ENCODE measurements at regions not wholly inside any gene's neighbourhood (a gene's known extent, or its start where the extent isn't known, plus 50 kb on each side); places are given as distances from the start of the nearest gene placed in this dataset.
A peak's percentile ranks its signal among the peaks of the same experiment; 100 is the strongest.

DNA sequence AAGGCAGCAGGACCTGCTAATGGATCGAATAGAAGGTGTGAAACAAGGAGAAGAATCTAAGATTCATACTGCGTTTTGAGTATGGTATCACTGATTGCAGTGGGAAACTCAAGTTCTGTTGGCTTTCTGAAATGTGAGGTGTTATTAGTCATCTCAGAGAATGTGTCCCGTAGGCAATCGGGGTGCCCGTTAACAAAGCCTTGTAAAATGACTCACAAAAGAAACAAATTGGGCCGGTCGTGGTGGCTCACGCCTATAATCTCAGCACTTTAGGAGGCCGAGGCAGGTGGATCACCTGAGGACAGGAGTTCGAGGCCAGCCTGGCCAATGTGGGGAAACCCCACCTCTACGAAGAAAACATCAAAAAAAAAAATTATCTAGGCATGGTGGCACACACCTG, 118.2 kb upstream of the C7orf33 start:
- Mint-ChIP-seq H3K27ac (no peak overlapping the region), H3K9me3 (no peaks in the 10 kb centered on the region), H3K36me3 (no peaks in the 10 kb centered on the region)
- no peak for DNase-seq (ENCODE audit: low spot score in 2 of 2)
- no peak for ATAC-seq

DNA sequence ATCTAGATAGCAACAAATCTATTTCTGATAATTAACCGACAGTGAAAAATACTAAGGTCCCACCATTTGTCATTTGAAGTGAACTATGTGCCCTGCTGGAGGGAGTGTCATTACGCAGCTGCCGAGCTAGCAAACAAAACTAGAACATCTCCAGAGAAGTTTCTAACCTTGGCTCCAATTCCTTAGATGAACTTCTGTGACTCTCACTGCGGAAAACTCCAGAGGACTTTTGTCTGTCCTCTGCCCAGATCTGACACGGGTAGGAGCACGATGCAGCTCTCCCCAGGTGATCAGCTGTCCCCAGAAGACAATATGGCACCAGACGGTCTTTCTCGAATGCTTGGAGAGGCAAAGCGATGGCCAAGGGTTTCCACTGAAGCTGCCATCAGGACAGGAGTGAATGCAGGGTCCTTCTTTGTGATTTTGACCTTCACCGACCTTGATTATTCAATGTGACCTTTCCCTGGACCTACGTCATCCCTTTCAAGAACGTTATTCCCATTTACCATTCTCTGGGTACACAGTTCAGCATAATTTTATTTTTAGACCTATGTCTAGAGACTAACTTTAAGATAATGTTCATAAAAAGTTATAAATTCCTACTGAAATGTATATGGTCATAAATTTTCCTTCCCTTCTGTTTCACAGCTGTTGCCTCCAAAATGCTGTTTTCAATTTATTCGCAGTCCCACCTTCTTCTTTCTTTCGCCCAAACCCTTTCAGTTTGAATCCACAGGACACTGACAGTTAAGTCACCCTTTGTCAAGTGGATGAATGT, 116.7 kb upstream of the C7orf33 start:
- Mint-ChIP-seq H3K36me3 (no peaks in the 10 kb centered on the region), H3K9me3 (no peaks in the 10 kb centered on the region), H3K27ac (no peak overlapping the region)
- DNase-seq (ENCODE audit: low spot score in 2 of 2) (no peak), ATAC-seq (no peak)

DNA sequence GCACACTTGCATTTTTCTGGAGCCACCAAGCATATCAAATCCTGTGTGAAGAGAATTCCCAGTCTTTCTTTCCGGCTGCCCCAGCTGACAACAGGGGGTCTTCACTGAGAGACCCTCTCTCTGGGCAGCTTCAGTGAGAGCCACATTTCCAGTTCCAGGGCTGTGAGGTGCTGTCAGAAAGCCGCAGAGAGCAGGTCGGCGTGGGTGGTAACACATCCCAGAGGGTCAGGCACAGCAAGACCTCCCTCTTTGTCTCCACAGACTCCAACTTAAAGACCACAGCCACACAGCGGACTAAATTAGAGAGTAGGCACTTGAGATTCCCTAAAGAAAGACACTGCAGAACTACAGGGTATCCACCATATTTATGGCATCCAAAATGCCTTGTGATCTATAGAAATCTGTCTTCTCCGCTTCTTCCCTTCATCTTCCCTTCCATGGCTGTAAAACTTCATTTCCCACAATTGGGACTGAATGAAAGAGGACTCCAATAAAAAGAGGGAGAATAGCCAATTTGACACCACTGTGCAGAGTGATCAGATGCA, 116.0 kb upstream of the C7orf33 start:
- Mint-ChIP-seq H3K36me3 (no peaks in the 10 kb centered on the region), H3K9me3 (no peaks in the 10 kb centered on the region), H3K27ac (no peak overlapping the region)
- ATAC-seq (no peak), DNase-seq (ENCODE audit: low spot score in 2 of 2) (no peak)

DNA sequence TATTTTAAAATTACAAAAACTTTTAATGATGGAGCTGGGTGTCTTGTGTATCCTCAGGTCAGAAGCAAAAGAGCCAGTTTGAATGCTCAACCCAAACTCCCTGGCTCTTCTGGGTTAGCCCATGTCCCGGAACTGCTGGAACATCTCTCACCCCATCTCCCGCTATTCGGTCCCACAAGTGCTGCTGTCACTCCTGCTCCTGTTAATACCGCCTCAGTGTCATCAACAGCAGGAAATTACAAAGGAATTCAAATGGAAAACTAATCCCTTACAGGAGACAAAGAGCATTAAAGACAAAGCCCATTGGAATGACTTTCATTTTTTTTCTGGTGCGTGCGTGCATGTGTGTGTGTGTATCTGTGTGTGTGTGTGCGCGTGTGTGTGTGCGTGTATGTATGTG, 112.0 kb upstream of the C7orf33 start:
- Mint-ChIP-seq H3K27ac (no peak overlapping the region), H3K9me3 (no peaks in the 10 kb centered on the region)

DNA sequence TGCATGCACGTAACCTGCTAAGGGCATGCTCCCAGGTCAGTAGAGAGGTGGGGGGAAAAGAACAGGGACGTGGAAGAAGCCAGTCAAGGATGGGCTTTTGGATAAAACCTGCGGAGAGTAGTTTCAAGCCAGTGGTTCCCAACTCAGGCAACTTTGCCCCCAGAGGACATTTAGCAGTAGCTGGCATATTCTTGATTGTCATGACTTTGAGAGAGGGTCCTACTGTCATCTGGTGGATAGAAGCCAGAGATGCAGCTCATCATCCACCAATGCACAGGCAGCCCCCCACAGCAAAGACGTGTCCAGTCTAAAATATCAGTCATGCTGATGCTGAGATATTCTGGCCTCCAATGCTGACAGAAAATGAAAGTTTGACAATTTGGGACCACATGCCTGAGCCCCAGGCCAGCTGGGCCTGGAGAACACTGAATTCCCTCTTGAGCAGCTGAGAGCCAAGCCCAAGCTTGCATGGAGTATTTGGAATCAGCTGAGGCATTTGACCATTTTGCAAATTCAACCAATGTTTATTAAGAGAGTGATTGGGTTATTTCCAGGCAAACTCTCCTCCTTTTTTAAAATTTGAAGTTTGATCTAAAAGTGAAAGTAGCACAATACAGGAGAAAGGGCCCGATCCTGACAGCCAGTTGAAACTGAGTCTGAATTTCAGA, 110.0 kb upstream of the C7orf33 start:
- no peak for DNase-seq (ENCODE audit: low spot score in 2 of 2)
- Mint-ChIP-seq H3K9me3 (no peaks in the 10 kb centered on the region), H3K27ac (no peak overlapping the region), H3K36me3 (no peaks in the 10 kb centered on the region)
- ATAC-seq = no peak

More for the DNA sequence above, 112.0 kb upstream of the C7orf33 start:
- H3K36me3 Mint-ChIP-seq = no peaks in the 10 kb centered on the region
- DNase-seq (ENCODE audit: low spot score in 2 of 2) (no peak), ATAC-seq (no peak)

DNA sequence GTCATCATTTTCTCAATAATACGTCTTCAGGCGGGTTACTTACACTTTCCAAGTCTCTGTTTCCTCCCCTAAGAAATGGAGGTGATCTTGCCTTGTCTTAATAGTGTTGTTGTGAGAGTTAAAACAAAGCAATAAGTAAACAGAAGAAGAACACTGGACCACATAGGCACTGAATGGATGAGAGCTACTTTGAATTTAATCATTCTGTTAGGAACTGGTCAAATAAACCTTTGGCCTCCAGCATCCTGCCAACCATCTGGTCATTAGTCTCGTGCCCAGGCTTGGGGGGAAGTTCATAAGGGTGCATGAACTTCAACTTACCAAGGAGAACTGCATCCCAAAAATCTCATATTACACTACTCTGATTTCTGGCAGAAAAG, 109.4 kb upstream of the C7orf33 start:
- ATAC-seq (no peak), DNase-seq (ENCODE audit: low spot score in 2 of 2) (no peak)
- Mint-ChIP-seq H3K36me3 (no peaks in the 10 kb centered on the region), H3K27ac (no peak overlapping the region), H3K9me3 (no peaks in the 10 kb centered on the region)

DNA sequence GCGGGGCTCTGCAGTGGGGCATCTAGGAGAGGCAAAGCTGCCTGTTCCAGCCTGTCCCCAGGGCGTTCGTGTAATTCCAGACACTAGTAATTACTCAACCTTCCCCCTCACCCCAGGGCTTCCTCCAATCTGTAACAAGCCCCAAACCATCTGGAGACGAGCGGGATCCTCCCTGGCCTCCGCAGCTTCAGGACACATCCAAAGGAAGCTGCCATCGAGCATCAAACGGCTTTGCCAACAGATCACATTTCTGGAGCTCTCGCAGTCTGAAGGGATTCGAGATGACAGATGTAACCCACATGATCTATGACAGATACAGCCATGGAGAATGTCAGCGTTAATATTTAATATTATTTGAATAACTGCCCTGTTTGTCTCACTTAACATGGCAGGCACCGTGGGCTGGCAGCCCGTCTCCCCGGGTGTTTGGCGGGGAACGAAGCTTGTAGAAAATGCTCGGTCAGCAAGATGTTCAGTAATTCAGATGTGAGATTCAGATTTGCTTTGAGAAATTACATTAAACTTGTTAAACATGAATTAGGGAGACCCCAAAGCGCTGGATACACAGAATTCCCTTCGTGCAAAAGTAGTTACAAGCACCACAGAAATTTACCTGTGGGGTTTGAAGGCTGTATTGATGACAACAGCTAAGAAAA, 108.5 kb upstream of the C7orf33 start:
- Mint-ChIP-seq H3K36me3 (no peaks in the 10 kb centered on the region), H3K9me3 (no peaks in the 10 kb centered on the region), H3K27ac (no peak overlapping the region)
- no peak for ATAC-seq
- no peak for DNase-seq (ENCODE audit: low spot score in 2 of 2)

DNA sequence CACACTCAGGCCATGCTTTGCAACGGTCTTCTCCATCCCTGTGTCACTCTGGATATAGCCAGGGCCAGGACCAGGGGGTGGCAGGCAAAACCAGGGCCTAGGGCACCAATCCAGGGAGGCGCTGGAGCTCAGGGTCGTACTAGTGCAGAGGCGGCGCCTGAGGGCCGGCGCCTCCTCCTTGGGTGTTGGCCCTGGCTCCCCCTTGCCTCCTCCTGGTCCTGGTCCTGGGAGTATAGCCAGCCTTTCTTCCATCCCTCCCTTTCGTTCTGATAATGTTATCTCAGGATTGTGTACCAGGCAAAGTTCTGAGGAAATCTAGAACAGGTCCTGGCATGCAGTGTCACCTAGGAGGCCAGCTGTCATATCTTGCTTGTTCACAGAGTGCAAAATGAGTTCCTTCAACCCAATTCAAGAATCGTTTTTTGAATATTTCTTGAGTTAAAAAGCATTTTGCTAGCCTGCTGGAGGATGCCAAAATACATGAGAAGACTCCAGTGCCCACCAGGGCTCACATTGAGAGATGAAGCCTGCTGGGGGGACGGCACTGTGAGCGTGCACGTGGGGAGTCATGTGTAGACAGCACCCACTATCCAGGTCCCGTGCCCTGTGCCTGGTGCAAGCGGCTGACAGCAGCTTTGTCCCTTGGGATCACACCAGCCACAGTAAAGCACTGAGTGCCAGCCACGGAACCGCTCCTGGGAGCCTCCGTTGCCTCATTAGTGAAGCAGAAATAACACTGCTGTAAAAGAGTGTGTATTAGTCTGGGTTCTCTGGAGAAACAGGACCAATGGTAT, 106.9 kb upstream of the C7orf33 start:
- no peak overlapping the region for H3K27ac Mint-ChIP-seq
- H3K9me3 Mint-ChIP-seq = no peaks in the 10 kb centered on the region

DNA sequence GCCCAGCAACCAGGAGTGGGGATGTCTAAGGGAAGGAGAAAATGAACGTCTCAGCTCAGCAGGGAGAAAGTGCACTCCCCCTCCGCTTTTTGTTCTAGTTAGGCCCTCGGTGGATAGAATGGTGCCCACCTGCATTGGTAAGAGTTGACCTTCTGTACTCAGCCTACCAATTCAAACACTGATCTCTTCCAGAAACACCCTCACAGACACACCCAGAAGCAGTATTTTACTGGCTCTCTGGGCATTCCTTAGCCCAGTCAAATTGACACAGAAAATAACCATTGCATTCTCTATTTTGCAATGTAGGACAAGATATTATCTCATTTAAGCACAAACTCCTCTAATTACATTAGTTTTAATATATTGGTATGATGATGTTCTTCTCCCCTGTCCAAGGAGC, 106.1 kb upstream of the C7orf33 start:
- no peaks in the 10 kb centered on the region for H3K9me3 Mint-ChIP-seq
- ATAC-seq = no peak
- DNase-seq (ENCODE audit: low spot score in 2 of 2) = no peak
- H3K27ac Mint-ChIP-seq = no peak overlapping the region
- H3K36me3 Mint-ChIP-seq = no peaks in the 10 kb centered on the region

More for the DNA sequence above, 106.9 kb upstream of the C7orf33 start:
- H3K36me3 Mint-ChIP-seq = no peaks in the 10 kb centered on the region
- DNase-seq (ENCODE audit: low spot score in 2 of 2) (no peak), ATAC-seq (no peak)

DNA sequence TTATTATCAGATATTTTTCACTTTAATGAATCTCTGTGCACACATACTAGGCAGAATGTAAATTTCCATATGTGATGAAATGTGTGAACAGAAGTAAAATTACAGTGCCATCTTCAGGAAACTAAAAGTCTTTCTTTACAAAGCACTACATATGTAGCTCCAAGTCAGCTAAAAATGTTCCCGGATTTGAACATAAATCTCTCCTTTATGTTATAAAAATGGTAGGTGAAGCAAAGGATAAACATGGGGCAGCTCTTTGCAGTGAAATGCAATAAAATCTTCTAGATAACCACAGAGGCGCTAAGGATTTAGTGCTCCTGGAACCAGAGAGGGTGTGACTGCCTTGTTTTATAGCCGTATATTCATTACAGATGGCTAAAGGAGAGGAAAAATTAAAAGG, 104.9 kb upstream of the C7orf33 start:
- Mint-ChIP-seq H3K27ac (no peak overlapping the region), H3K36me3 (no peaks in the 10 kb centered on the region), H3K9me3 (no peaks in the 10 kb centered on the region)
- no peak for ATAC-seq
- no peak for DNase-seq (ENCODE audit: low spot score in 2 of 2)

DNA sequence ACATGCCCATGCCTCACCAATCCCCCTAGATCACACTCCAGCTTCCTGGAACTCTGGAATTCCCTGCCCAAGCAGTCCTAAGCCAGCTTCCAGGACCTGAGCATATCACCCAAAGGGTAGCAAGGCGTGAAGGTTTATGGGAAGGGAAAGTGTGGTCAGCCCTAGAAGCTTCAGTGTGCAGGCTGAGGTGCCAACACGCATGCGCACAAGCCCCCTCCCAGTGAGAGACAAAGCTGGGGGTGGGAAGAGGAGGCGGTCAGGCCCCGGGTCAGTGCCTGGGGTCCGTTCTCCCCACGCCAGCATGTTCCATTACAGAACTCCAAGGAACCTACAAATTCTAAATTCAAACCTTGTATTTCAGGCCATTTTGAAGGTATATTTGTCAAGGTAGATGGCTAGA, 103.6 kb upstream of the C7orf33 start:
- DNase-seq (ENCODE audit: low spot score in 2 of 2) (no peak), ATAC-seq (no peak)
- H3K27ac Mint-ChIP-seq = no peak overlapping the region
- H3K9me3 Mint-ChIP-seq = no peaks in the 10 kb centered on the region
- no peaks in the 10 kb centered on the region for H3K36me3 Mint-ChIP-seq

DNA sequence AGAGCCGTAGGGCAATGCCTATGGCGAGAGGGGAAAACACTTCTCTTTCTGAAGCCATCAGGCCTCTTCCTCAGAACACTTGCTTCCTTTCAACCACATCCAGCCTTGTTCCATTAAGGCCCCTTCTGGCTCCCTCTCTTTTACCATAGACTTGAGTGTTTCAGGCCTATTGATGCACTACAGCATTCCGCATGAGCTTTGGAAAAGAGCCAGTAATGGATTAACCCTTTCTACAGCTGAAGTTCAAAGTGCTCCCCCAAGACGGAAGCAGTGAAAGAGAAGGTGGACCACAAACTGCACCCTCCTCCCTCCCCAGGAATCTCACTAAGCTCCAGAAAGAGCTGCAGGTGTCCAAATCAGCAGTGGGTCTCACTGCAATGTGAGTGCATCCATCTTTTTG, 102.7 kb upstream of the C7orf33 start:
- ATAC-seq = no peak
- DNase-seq (ENCODE audit: low spot score in 2 of 2) = no peak
- H3K9me3 Mint-ChIP-seq = no peaks in the 10 kb centered on the region
- no peak overlapping the region for H3K27ac Mint-ChIP-seq
- H3K36me3 Mint-ChIP-seq = peaks cover 0 to under 1% of the 10 kb centered on the region in 2 donors

DNA sequence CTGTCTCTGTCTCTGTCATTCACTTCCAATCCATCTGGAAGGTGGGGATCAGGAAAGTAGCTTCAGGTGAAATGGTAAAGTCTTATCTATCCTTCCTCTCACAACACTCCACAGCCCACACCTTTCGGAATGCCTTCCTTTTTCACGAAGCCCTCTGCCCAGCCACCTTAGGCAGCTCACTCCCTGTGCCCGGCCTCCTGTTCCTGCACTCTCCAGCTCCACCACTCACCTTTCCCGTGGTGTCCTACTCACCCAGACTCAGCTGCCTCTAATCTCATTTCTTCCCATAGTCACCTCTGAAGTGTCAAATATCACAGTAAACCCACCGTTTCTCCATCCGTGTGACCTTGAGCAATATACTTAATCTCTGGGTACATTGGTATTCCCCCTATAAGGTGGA, 100.9 kb upstream of the C7orf33 start:
- Mint-ChIP-seq H3K9me3 (no peaks in the 10 kb centered on the region), H3K27ac (no peak overlapping the region), H3K36me3 (peaks cover 0 to 5% of the 10 kb centered on the region in 2 donors)
- DNase-seq (ENCODE audit: low spot score in 2 of 2) (no peak), ATAC-seq (no peak)

DNA sequence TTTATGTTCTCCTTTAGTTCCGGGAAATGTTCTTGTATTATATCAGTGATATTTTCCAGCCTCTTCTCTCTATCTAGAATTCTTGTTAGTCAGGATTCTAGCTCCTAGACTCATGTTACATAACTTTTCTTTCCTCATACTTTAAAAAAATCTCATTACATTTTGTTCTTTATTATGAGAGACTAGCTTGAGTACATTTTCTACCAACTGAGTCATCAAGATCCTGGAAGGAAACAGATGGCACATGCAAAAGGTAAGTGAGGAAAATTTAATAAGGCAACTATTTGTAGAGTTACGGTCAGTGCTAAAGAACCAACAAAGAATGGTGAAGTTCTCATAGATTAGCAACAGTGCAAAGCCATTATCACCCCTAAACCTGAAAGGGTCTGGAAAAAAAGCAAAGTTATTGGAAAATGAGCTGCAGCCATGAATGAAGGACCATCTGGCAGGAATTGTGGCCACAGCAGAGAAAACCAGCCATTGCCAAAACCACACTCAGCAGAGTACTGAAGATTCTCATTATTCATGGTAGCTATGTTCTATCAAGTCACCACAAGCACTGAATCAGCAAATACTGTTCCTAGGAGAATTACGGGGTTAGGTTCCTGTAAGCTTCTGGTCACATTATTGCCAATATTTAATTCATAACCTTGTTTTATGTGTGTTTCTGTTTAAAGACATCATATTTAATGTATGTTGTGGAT, 98.3 kb upstream of the C7orf33 start:
- H3K9me3 Mint-ChIP-seq = no peaks in the 10 kb centered on the region
- no peak for ATAC-seq
- H3K36me3 Mint-ChIP-seq = peaks cover 0 to 5% of the 10 kb centered on the region in 2 donors
- DNase-seq (ENCODE audit: low spot score in 2 of 2) = no peak
- no peak overlapping the region for H3K27ac Mint-ChIP-seq

DNA sequence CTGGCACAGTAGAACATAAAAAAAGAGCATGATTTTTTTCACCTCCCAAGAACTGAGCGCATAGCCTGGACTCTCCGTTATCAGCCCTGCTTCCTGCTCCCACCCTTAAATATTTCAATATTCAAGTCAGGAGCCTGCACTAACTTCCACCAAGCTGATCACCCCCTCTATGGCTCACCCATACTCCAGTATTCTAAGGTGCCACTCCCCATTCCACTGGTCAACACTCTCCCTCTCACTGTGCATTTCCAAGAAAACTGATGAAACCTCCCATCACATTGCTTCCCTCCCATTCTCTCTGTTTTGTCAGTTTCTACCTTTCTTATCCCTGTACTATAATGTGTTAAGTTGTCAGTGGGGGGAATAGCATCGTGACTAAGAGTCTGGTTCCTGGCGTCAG, 95.0 kb upstream of the C7orf33 start:
- H3K36me3 Mint-ChIP-seq = peaks cover 0 to 5% of the 10 kb centered on the region in 2 donors
- H3K27ac Mint-ChIP-seq = peak overlapping the region in 1 of 2 donors; percentile 10
- DNase-seq (ENCODE audit: low spot score in 2 of 2) (no peak), ATAC-seq (no peak)
- H3K9me3 Mint-ChIP-seq = no peaks in the 10 kb centered on the region

DNA sequence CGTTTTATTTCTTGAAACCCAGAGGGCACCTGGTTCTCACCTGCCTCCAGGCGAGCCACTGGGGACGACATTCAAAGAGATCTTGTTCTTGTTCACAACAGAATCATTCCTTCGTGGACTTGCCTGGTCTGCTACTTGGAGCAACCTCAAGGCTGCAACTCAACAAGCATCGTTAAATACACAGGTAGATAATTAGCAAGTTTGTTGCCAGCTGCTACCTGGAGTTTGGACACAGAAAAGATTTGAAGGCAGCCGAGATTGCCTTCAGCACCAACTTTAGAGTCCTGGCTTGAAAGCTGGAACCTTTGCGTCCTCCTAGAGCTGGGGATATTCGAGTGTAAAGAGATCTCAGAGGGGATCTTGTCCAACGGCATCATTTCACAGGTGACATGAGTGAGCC, 89.6 kb upstream of the C7orf33 start:
- H3K27ac Mint-ChIP-seq = no peak overlapping the region

More for the DNA sequence above, 89.6 kb upstream of the C7orf33 start:
- Mint-ChIP-seq H3K36me3 (no peaks in the 10 kb centered on the region), H3K9me3 (no peaks in the 10 kb centered on the region)
- ATAC-seq (no peak), DNase-seq (ENCODE audit: low spot score in 2 of 2) (no peak)

All from activated naive CD4-positive, alpha-beta T cell treated with anti-CD3 and anti-CD28 coated beads, Interleukin-2, amount 50 U/mL, for 72 hours (primary cell).